ENCODE measurements at regions not wholly inside any gene's neighbourhood (a gene's known extent, or its start where the extent isn't known, plus 50 kb on each side); places are given as distances from the start of the nearest gene placed in this dataset.
"Not testable (repeated sequence)": the region's sequence is repeated elsewhere in the genome, so short reads cannot be mapped to it uniquely, and the experiment has no call there.

GRCh38 chr17:70906808-70907207, 737.5 kb downstream of the KCNJ2 start:
- ATAC-seq (peak in 1 of 2 donors; percentile 90), DNase-seq (peak; percentile 36)
- intact Hi-C loops (cut with DNase I): no loop called here

GRCh38 chr17:70912716-70913485, 743.6 kb downstream of the KCNJ2 start:
- DNase-seq (no peak), ATAC-seq (peak in 1 of 2 donors; percentile 19)
- intact Hi-C loops (cut with DNase I): no loop called here

GRCh38 chr17:70916469-70916868, 747.1 kb downstream of the KCNJ2 start:
- ATAC-seq (no peak), DNase-seq (no peak)
- intact Hi-C loops (cut with DNase I): no loop called here

- ATAC-seq (no peak), DNase-seq (no peak)
- intact Hi-C loops (cut with DNase I): no loop called here
Observed at GRCh38 chr17:70919241-70919640, 749.9 kb downstream of the KCNJ2 start.

GRCh38 chr17:70920416-70920815, 751.1 kb downstream of the KCNJ2 start:
- DNase-seq (no peak), ATAC-seq (no peak)
- intact Hi-C loops (cut with DNase I): no loop called here

GRCh38 chr17:70922268-70922667, 752.9 kb downstream of the KCNJ2 start:
- no peak for ATAC-seq
- intact Hi-C loops (cut with DNase I): no loop called here
- no peak for DNase-seq

- DNase-seq (no peak), ATAC-seq (no peak)
- intact Hi-C loops (cut with DNase I): no loop called here
Observed at GRCh38 chr17:70924776-70925175, 755.4 kb downstream of the KCNJ2 start.

- ATAC-seq (no peak), DNase-seq (no peak)
- intact Hi-C loops (cut with DNase I): no loop called here
Observed at GRCh38 chr17:70929226-70929625, 759.9 kb downstream of the KCNJ2 start.

- ATAC-seq (no peak), DNase-seq (no peak)
- intact Hi-C loops (cut with DNase I): no loop called here
Observed at GRCh38 chr17:70934231-70934630, 764.9 kb downstream of the KCNJ2 start.

- intact Hi-C loops (cut with DNase I): no loop called here
- no peak for ATAC-seq
- DNase-seq: no peak
Observed at GRCh38 chr17:70934835-70935234, 765.5 kb downstream of the KCNJ2 start.

- no peak for DNase-seq
- intact Hi-C loops (cut with DNase I): no loop called here
- ATAC-seq: no peak
Observed at GRCh38 chr17:70936724-70937123, 767.4 kb downstream of the KCNJ2 start.

- intact Hi-C loops (cut with DNase I): no loop called here
- ATAC-seq (no peak), DNase-seq (no peak)
Observed at GRCh38 chr17:70938336-70938735, 769.0 kb downstream of the KCNJ2 start.

- DNase-seq (no peak), ATAC-seq (no peak)
- intact Hi-C loops (cut with DNase I): no loop called here
Observed at GRCh38 chr17:70945386-70945785, 776.1 kb downstream of the KCNJ2 start.

- ATAC-seq (no peak), DNase-seq (no peak)
- intact Hi-C loops (cut with DNase I): no loop called here
Observed at GRCh38 chr17:70947215-70947614, 777.9 kb downstream of the KCNJ2 start.

GRCh38 chr17:70947636-70948565, 778.6 kb downstream of the KCNJ2 start:
- intact Hi-C loops (cut with DNase I): no loop called here
- DNase-seq (no peak), ATAC-seq (no peak)

GRCh38 chr17:70953140-70953539, 783.8 kb downstream of the KCNJ2 start:
- not testable (repeated sequence) for ATAC-seq, DNase-seq

GRCh38 chr17:70955441-70955840, 786.1 kb downstream of the KCNJ2 start:
- DNase-seq: no peak
- intact Hi-C loops (cut with DNase I): no loop called here
- no peak for ATAC-seq

More at GRCh38 chr17:70953140-70953539, 783.8 kb downstream of the KCNJ2 start:
- intact Hi-C loops (cut with DNase I): not testable (repeated sequence)

GRCh38 chr17:70956726-70957125, 787.4 kb downstream of the KCNJ2 start:
- intact Hi-C loops (cut with DNase I): no loop called here
- DNase-seq (no peak), ATAC-seq (no peak)

- no peak for DNase-seq
- intact Hi-C loops (cut with DNase I): no loop called here
- no peak for ATAC-seq
Observed at GRCh38 chr17:70961341-70961740, 792.0 kb downstream of the KCNJ2 start.

- DNase-seq (no peak), ATAC-seq (no peak)
- intact Hi-C loops (cut with DNase I): no loop called here
Observed at GRCh38 chr17:70968302-70968701, 799.0 kb downstream of the KCNJ2 start.
